NCI-H2196 (cell line): ENCODE measurements at regions not wholly inside any gene's neighbourhood (a gene's known extent, or its start where the extent isn't known, plus 50 kb on each side); places are given as distances from the start of the nearest gene placed in this dataset.

Experiments
- DNase-seq: peaks from one replicate; lab custom pipeline; 2025; ENCODE audit not compliant: unreplicated experiment; lab: John Stamatoyannopoulos, UW

- no peak for DNase-seq
These were observed 284.4 kb upstream of the CDH4 start for GRCh38 chr20:60967431-60968316.

- DNase-seq = no peak
These were observed 283.0 kb upstream of the CDH4 start for GRCh38 chr20:60968853-60969720.

GRCh38 chr20:60970601-60971000, 281.5 kb upstream of the CDH4 start:
- no peak for DNase-seq

DNA sequence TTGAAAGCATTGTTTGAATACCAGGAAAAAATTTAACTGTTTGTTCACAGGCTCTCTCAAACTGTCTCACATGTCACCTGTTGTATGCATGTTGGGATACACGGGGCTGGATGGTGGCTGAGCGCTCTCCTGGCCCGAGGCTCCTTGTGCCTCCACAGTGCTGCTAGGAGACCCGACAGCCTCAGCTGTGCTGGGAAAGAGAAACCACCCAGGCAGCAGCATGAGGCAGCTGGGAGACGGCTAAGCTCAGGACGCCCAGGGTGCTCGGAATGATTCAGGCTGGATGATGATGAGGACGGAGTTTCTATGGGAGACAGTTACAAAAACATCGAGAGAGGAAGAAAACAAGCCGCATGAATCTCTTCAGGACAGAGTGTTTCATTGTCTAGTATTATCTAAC, 278.0 kb upstream of the CDH4 start:
- no peak for DNase-seq

DNA sequence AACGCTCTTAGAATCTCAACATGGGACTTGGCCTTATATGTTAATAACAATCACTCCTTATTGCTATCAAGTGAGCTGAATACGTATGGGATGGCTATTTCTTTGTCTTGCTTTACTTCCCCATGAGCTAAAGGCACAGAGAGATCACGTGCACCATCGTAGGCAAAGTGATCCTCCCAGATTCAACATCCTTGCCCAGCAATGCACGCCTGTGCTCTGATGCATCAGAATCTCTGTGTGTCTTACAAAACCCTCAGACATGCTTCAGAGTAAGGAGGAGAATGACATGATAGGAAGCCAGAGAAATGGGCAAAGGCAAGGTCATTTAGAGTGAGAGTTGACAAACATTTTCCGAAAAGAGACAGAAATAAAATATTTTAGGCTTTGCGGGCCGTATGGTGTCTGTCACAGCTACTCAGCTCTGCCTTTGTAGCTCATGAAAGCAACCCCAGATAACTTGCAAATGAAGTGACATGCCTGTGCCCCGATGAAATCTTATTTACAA, 277.6 kb upstream of the CDH4 start:
- no peak for DNase-seq

DNA sequence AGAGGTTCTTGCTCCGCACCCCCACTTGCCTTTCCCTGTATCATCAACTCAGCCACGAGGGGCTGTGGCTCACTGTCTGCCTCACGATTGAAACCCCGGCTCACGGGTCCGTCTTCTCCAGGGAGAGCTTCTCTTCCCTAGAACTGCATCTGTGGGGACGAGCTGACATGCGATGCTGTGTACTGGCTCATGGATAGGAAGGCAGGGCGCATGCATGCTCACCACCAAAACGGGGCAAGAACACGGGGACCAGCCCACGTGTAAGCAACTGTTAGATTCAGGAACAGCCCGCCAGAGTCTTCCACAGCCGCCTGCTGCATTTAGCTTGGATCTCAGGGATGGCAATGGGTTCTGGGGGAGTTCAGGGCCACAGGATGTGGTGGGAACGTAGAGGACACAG, 275.9 kb upstream of the CDH4 start:
- no peak for DNase-seq

- no peak for DNase-seq
These were observed 275.1 kb upstream of the CDH4 start for GRCh38 chr20:60976913-60977312.

- DNase-seq = peak; percentile 24
These were observed 274.2 kb upstream of the CDH4 start for GRCh38 chr20:60977901-60978300.

- DNase-seq = no peak
These were observed 267.4 kb upstream of the CDH4 start for GRCh38 chr20:60984666-60985065.

- DNase-seq = peak; percentile 94
These were observed 265.4 kb upstream of the CDH4 start for GRCh38 chr20:60986506-60987156.

DNA sequence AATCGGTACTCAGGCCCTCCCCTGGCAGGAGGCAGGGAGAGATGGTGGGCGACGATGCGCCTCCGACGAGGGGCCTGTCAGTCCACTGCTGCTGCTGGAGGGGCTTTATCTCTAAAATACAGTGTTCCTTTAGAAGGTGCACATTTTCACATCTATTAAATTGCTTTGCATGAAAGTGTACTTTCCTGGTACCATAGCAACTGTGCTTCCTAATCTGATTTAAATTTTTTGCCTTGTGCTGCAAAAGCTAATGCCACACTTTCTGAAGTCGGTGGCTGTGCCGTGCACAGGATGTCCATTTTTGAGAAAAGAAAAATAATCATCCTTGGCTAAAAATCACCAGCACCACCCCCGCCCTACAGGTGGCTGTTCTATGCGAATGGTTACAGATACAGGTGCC, 262.0 kb upstream of the CDH4 start:
- DNase-seq = no peak

- DNase-seq = no peak
These were observed 261.4 kb upstream of the CDH4 start for GRCh38 chr20:60990643-60991042.

- DNase-seq = no peak
These were observed 258.5 kb upstream of the CDH4 start for GRCh38 chr20:60993433-60994044.

DNA sequence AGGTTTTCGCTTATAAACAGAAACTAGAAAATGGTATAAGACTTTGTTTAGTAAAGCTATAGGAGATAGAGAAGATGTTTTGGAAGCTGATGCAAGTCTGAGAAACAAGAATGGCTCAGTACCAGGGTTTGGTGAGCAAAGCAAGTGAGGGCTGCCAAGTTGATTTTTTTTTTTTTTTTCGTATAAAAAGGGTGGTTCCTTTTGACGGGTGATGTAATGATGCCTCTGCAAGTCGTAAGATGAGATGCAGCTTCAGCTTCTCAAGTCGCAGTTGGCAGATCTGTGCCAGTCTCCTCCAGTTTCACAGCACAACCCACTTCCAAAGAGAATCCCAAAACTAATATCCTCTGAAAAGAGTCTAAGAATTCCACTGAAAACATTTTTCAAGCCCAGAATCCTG, 252.8 kb upstream of the CDH4 start:
- no peak for DNase-seq

GRCh38 chr20:61002090-61002489, 250.0 kb upstream of the CDH4 start:
- DNase-seq = no peak

GRCh38 chr20:61014491-61014890, 237.6 kb upstream of the CDH4 start:
- DNase-seq = no peak

DNA sequence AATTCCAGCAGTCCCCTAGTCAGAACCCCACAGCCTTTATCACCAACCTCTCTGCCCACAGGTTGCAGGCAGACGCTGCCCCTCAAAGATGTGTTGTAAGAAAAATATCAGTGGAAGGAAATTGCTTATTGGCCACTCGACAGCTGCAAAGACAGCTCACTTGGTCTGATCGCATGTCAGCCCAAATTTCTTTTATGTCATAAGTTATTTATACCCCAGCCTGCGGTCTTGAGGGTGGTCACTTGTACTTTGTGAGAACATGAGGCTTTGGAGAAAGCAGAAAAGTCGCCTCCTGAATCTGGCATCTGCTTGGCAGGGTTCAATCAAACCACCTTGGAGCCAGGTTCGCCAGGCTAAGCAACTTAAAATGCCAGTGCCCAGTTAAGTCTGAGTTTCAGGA, 236.5 kb upstream of the CDH4 start:
- no peak for DNase-seq

GRCh38 chr20:61019322-61019721, 232.7 kb upstream of the CDH4 start:
- DNase-seq = no peak

DNA sequence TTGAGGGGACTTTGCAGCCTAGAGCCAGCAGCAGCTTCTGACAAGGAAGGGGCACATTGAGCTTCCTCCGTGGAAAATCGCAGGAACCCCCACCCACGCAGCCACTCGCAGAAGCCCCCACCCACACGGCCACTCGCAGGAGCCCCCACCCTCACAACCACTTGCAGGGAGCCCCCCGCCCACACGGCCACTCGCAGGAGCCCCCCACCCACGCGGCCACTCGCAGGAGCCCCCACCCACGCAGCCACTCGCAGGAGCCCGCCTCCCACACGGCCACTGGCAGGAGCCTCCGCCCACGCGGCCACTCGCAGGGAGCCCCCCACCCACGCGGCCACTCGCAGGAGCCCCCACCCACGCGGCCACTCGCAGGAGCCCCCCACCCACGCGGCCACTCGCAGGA, 228.4 kb upstream of the CDH4 start:
- DNase-seq = no peak

DNA sequence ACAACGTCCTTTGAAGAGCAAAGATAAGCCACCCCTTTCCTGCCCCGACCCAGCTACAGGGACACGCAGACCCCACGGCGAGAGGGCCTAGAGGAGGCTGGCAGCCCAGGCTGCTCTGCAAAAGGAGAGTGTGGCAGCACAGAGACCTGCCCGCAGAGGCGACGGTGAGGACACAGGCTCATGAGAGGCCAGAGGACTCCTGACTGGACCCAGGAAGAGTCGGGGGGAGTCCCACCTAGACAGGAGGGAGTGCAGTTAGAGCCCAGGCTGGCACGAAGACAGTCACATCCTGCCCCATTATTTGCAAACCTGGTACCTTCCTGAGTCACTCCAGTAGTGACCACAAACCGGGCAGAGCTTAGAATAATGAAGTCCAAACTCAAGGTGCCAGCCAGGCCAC, 227.7 kb upstream of the CDH4 start:
- no peak for DNase-seq

- no peak for DNase-seq
These were observed 226.5 kb upstream of the CDH4 start for GRCh38 chr20:61025536-61025935.
